ENCODE measurements at regions not wholly inside any gene's neighbourhood (a gene's known extent, or its start where the extent isn't known, plus 50 kb on each side); places are given as distances from the start of the nearest gene placed in this dataset.

GRCh38 chr12:126960709-126961108, 1306.3 kb upstream of the TMEM132C start:
- H3K9me3 ChIP-seq: no peaks in the 10 kb centered on the region
- DNase-seq (no peak), ATAC-seq (no peak)
- intact Hi-C loops (cut with DNase I): no loop called here
- TF ChIP-seq CTCF (IDR thresholded peaks at IDR 0.05): no peak
- no peak overlapping the region for H3K4me3 ChIP-seq
- no peaks in the 10 kb centered on the region for H3K36me3 ChIP-seq
- H3K27ac ChIP-seq: no peak overlapping the region
- H3K27me3 ChIP-seq: no peaks in the 10 kb centered on the region
- H3K4me1 ChIP-seq: no peaks in the 10 kb centered on the region

- ATAC-seq: no peak
- intact Hi-C loops (cut with DNase I): no loop called here
- Histone ChIP-seq H3K9me3 (no peaks in the 10 kb centered on the region), H3K4me3 (no peak overlapping the region), H3K36me3 (no peaks in the 10 kb centered on the region), H3K4me1 (no peaks in the 10 kb centered on the region), H3K27ac (no peak overlapping the region), H3K27me3 (no peaks in the 10 kb centered on the region)
- DNase-seq: no peak
- TF ChIP-seq CTCF (IDR thresholded peaks at IDR 0.05): no peak
Observed at GRCh38 chr12:126963825-126964224, 1303.1 kb upstream of the TMEM132C start.

GRCh38 chr12:126966498-126966897, 1300.5 kb upstream of the TMEM132C start:
- no peak for DNase-seq

GRCh38 chr12:126967152-126967551, 1299.8 kb upstream of the TMEM132C start:
- intact Hi-C loops (cut with DNase I): no loop called here
- DNase-seq: no peak
- no peak for ATAC-seq
- Histone ChIP-seq H3K4me1 (no peaks in the 10 kb centered on the region), H3K27ac (no peak overlapping the region), H3K27me3 (no peaks in the 10 kb centered on the region), H3K4me3 (no peak overlapping the region), H3K9me3 (no peaks in the 10 kb centered on the region), H3K36me3 (no peaks in the 10 kb centered on the region)
- no peak for TF ChIP-seq CTCF (IDR thresholded peaks at IDR 0.05)

More at GRCh38 chr12:126966498-126966897, 1300.5 kb upstream of the TMEM132C start:
- intact Hi-C loops (cut with DNase I): no loop called here
- H3K4me3 ChIP-seq: no peak overlapping the region
- H3K27ac ChIP-seq: no peak overlapping the region
- H3K4me1 ChIP-seq: no peaks in the 10 kb centered on the region
- H3K36me3 ChIP-seq: no peaks in the 10 kb centered on the region
- ATAC-seq: no peak
- no peaks in the 10 kb centered on the region for H3K27me3 ChIP-seq
- no peaks in the 10 kb centered on the region for H3K9me3 ChIP-seq
- TF ChIP-seq CTCF (IDR thresholded peaks at IDR 0.05): no peak

GRCh38 chr12:126974779-126975178, 1292.2 kb upstream of the TMEM132C start:
- intact Hi-C loops (cut with DNase I): no loop called here

More at GRCh38 chr12:126974779-126975178, 1292.2 kb upstream of the TMEM132C start:
- no peaks in the 10 kb centered on the region for H3K4me1 ChIP-seq
- H3K27ac ChIP-seq: no peak overlapping the region
- no peak for ATAC-seq
- H3K9me3 ChIP-seq: no peaks in the 10 kb centered on the region
- H3K36me3 ChIP-seq: no peaks in the 10 kb centered on the region
- TF ChIP-seq CTCF (IDR thresholded peaks at IDR 0.05): no peak
- no peak for DNase-seq
- no peak overlapping the region for H3K4me3 ChIP-seq
- no peaks in the 10 kb centered on the region for H3K27me3 ChIP-seq

Data from upper lobe of right lung (tissue), 1 donor.